ENCODE measurements at regions not wholly inside any gene's neighbourhood (a gene's known extent, or its start where the extent isn't known, plus 50 kb on each side); places are given as distances from the start of the nearest gene placed in this dataset.

DNA sequence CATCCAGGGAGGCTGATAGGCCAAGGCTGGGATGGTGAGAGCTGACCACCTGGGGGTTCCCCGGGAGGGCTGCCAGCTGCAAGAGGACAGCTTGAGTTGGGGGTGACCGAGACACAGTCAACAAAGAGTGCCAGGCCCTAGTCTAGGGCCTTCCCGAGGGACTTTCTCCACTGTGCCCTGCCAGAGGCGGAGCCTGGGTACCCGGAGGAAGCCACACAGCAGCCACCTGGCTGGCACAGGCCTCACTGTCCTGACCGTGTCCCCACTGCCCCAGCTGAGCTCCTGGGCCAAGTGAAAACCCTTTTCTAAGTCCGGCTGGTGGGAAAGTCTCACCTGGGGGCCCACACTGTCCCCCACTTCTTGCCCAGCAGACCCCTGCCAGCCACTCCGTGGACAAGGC, 71.9 kb upstream of the GSE1 start:
- no peak overlapping the region for H3K4me3 ChIP-seq (ENCODE audit: low read length)
- no peaks in the 10 kb centered on the region for H3K4me1 ChIP-seq (ENCODE audit: control insufficient read depth, low read length)
- no peaks in the 10 kb centered on the region for H3K9me2 ChIP-seq (replicated peaks; ENCODE audit: control insufficient read depth, low read length)
- H3K27ac ChIP-seq (ENCODE audit: low read depth, low read length): no peak overlapping the region
- H3F3A ChIP-seq (ENCODE audit: control insufficient read depth, insufficient read depth): no peaks in the 10 kb centered on the region
- H3K79me2 ChIP-seq (ENCODE audit: control insufficient read depth, low read length): no peaks in the 10 kb centered on the region
- no peak for TF ChIP-seq EZH2phosphoT487 (IDR thresholded peaks at IDR 0.05; ENCODE audit: borderline replicate concordance, low read length)
- TF ChIP-seq, protein P1, sequence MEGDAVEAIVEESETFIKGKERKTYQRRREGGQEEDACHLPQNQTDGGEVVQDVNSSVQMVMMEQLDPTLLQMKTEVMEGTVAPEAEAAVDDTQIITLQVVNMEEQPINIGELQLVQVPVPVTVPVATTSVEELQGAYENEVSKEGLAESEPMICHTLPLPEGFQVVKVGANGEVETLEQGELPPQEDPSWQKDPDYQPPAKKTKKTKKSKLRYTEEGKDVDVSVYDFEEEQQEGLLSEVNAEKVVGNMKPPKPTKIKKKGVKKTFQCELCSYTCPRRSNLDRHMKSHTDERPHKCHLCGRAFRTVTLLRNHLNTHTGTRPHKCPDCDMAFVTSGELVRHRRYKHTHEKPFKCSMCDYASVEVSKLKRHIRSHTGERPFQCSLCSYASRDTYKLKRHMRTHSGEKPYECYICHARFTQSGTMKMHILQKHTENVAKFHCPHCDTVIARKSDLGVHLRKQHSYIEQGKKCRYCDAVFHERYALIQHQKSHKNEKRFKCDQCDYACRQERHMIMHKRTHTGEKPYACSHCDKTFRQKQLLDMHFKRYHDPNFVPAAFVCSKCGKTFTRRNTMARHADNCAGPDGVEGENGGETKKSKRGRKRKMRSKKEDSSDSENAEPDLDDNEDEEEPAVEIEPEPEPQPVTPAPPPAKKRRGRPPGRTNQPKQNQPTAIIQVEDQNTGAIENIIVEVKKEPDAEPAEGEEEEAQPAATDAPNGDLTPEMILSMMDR (IDR thresholded peaks at IDR 0.05; ENCODE audit: low read depth, low read length, poor library complexity, severe bottlenecking): no peak
- H3K4me2 ChIP-seq (ENCODE audit: low read length): no peak overlapping the region
- no peaks in the 10 kb centered on the region for H3K36me3 ChIP-seq (ENCODE audit: control insufficient read depth, low read length)
- H3K9me3 ChIP-seq (ENCODE audit: control insufficient read depth, insufficient read depth, low read length): no peaks in the 10 kb centered on the region
- H4K20me1 ChIP-seq (ENCODE audit: control insufficient read depth, insufficient read depth, low read depth, low read length): no peaks in the 10 kb centered on the region
- H3K27me3 ChIP-seq (ENCODE audit: control insufficient read depth, low read length): no peaks in the 10 kb centered on the region

DNA sequence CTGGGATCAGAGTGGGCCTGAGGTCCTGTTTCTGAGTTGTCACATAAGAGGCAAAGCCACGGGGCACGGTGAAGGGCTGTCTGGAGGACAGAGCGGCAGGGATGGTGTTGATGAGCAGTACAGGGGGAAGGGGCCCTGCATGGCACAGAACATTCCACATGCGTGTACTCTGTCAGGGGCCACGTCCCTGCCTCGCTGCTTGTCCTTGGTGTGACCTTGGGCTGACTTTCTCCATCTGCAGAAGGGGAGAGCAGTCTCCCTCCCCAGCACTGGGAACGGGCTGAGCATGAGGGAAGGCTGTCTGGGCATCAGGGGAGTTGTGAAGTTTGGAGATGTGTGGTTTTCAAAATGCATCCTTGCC, 71.5 kb upstream of the GSE1 start:
- no peak for TF ChIP-seq EZH2phosphoT487 (IDR thresholded peaks at IDR 0.05; ENCODE audit: borderline replicate concordance, low read length)
- TF ChIP-seq, protein P1 (IDR thresholded peaks at IDR 0.05; ENCODE audit: low read depth, low read length, poor library complexity, severe bottlenecking): no peak
- H3K79me2 ChIP-seq (ENCODE audit: control insufficient read depth, low read length): no peaks in the 10 kb centered on the region
- H3K27me3 ChIP-seq (ENCODE audit: control insufficient read depth, low read length): no peaks in the 10 kb centered on the region
- H3K4me3 ChIP-seq (ENCODE audit: low read length): no peak overlapping the region
- H3K27ac ChIP-seq (ENCODE audit: low read depth, low read length): no peak overlapping the region
- no peaks in the 10 kb centered on the region for H3F3A ChIP-seq (ENCODE audit: control insufficient read depth, insufficient read depth)
- no peaks in the 10 kb centered on the region for H4K20me1 ChIP-seq (ENCODE audit: control insufficient read depth, insufficient read depth, low read depth, low read length)
- no peaks in the 10 kb centered on the region for H3K4me1 ChIP-seq (ENCODE audit: control insufficient read depth, low read length)
- H3K9me3 ChIP-seq (ENCODE audit: control insufficient read depth, insufficient read depth, low read length): no peaks in the 10 kb centered on the region
- H3K9me2 ChIP-seq (replicated peaks; ENCODE audit: control insufficient read depth, low read length): no peaks in the 10 kb centered on the region
- no peak overlapping the region for H3K4me2 ChIP-seq (ENCODE audit: low read length)
- H3K36me3 ChIP-seq (ENCODE audit: control insufficient read depth, low read length): no peaks in the 10 kb centered on the region

DNA sequence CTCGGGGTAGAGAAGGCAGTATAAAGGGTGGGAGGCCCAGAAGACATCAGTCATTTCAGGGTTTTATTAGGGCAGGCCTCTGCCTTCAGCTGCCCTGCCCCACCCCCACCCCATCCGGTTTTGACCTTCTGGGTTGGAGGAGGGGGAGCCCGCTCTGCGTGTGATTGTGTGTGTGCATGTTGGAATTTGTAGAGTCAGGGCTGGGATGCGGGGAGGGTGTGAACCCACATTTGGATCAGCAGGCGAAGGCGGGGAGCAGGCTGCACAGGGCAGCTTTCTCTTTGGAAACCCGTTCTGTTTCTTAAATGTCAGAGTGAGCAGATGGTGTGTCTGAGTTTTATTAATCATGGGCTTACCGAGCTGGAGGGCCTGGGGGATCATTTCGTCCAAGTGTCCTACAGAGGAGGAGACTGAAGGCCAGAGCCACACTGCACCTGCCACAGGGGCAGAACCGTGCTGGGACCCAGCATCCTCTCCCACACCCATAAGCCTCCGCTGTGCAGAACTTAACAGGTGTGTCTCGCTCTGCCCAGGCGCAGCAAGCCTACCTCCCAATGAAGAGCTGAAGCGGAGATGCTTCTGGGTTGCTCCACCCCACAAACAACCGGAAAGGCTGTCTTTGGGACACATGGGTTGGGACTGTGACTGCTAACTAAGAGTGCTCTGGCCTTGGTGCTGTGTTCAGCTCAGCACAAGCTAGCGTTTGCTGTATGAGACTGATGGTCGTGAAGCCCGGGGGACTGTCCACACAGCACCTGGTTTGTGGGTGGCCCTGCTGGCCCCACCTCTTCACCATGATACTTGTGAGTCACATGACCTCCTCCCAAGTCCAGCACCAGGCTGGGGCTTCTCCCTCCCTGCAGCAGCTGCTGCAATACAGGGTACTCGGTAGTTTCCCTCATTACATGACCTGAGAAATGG, 70.9 kb upstream of the GSE1 start:
- no peaks in the 10 kb centered on the region for H3K79me2 ChIP-seq (ENCODE audit: control insufficient read depth, low read length)
- no peaks in the 10 kb centered on the region for H3K4me1 ChIP-seq (ENCODE audit: control insufficient read depth, low read length)
- no peaks in the 10 kb centered on the region for H3K36me3 ChIP-seq (ENCODE audit: control insufficient read depth, low read length)
- H3K27ac ChIP-seq (ENCODE audit: low read depth, low read length): no peak overlapping the region
- H3F3A ChIP-seq (ENCODE audit: control insufficient read depth, insufficient read depth): no peaks in the 10 kb centered on the region
- TF ChIP-seq, protein P1 (IDR thresholded peaks at IDR 0.05; ENCODE audit: low read depth, low read length, poor library complexity, severe bottlenecking): no peak
- TF ChIP-seq EZH2phosphoT487 (IDR thresholded peaks at IDR 0.05; ENCODE audit: borderline replicate concordance, low read length): no peak
- H3K9me3 ChIP-seq (ENCODE audit: control insufficient read depth, insufficient read depth, low read length): no peaks in the 10 kb centered on the region
- no peaks in the 10 kb centered on the region for H4K20me1 ChIP-seq (ENCODE audit: control insufficient read depth, insufficient read depth, low read depth, low read length)
- no peak overlapping the region for H3K4me3 ChIP-seq (ENCODE audit: low read length)
- H3K4me2 ChIP-seq (ENCODE audit: low read length): no peak overlapping the region
- no peaks in the 10 kb centered on the region for H3K27me3 ChIP-seq (ENCODE audit: control insufficient read depth, low read length)
- H3K9me2 ChIP-seq (replicated peaks; ENCODE audit: control insufficient read depth, low read length): no peaks in the 10 kb centered on the region
